SK-N-MC (cell line): ENCODE measurements at regions not wholly inside any gene's neighbourhood (a gene's known extent, or its start where the extent isn't known, plus 50 kb on each side); places are given as distances from the start of the nearest gene placed in this dataset.

Source experiments
- EZH2 ChIP-seq: fragments of 200-600 bp; sonication (generic); IDR thresholded peaks from one replicate; pipeline ENCODE4 v1.6.1; 2017; ENCODE audit warnings: antibody characterized with exemption
- FOXP2 ChIP-seq: optimal IDR thresholded peaks from 2 replicates; pipeline ENCODE3; 2011; ENCODE audit warnings: mild to moderate bottlenecking, moderate library complexity; ENCODE audit not compliant: insufficient read depth; ENCODE audit errors: extremely low read length, control extremely low read depth
- POLR2AphosphoS5 ChIP-seq: IDR thresholded peaks from 2 replicates; pipeline ENCODE4 v1.6.1; 2012; ENCODE audit warnings: mild to moderate bottlenecking, low read depth, low read length, borderline replicate concordance

DNA sequence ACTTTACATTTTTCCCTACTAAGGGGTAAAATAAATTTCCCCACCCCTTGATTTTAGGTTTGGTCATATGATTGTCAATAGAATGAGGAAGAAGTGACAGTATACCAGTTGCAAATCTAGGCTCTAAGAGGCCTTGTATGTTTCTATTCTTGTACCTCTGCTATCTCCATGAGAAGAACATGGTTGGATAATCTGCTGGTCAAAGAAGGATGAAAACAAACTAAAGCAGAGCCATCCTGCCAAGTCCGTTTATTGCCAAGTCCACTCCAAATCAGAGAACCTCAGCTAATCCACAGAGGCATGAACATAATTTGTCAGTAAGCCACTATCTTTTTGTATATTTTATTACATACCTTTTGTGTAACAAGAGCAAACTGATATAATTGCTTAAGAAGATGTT, 98.0 kb downstream of the CRPPA start:
- TF ChIP-seq POLR2AphosphoS5: no peak
- TF ChIP-seq EZH2: no peak
- no peak for TF ChIP-seq FOXP2
